ENCODE measurements at regions not wholly inside any gene's neighbourhood (a gene's known extent, or its start where the extent isn't known, plus 50 kb on each side); places are given as distances from the start of the nearest gene placed in this dataset.
A peak's percentile ranks its signal among the peaks of the same experiment; 100 is the strongest.

DNA sequence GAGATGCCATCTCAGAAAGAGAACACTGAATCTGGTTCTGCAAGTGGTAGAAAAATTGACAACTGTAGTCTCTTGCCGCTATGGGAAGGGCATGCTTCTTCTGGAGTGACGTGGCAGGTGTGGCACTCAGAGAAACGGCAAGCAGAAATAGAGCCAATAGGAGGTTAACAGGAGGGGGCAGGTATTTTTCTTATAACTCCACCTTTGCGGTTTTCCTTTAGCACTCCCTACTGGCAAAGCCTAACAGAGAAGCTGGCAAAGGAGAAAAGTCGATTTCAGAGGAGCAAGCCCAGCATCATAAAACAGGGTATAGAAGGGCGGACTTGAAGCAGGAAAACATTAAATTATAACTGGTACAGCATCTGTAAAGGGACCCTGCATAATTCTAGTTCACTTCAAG is 1382.2 kb downstream of the PCDH18 start:
- H3K4me3 ChIP-seq (ENCODE audit: low read depth, low read length) = no peak overlapping the region
- DNase-seq (ENCODE audit: low read depth) = no peak

DNA sequence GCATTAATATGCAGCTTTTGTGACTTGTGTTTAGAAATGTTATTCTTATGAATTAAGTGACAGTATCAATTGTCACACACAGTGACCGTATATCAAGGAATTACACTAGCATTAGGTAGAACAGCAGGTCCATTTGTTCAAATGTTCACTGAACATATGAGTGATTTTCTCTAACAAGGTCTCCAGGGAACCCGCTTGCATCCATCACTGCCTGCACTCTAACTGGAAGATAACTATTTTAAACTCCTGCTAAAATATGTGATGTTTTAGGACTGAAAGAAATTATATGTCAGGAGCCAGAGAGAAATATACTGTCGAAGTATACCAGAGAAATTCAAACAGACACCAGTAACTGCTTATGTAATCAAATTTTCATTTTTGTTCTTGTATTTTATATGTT is 1395.7 kb downstream of the PCDH18 start:
- DNase-seq (ENCODE audit: low read depth) = no peak
- no peak overlapping the region for H3K4me3 ChIP-seq (ENCODE audit: low read depth, low read length)

- no peak for DNase-seq (ENCODE audit: low read depth)
These were observed 1408.0 kb downstream of the PCDH18 start for GRCh38 chr4:136124251-136124745.

DNA sequence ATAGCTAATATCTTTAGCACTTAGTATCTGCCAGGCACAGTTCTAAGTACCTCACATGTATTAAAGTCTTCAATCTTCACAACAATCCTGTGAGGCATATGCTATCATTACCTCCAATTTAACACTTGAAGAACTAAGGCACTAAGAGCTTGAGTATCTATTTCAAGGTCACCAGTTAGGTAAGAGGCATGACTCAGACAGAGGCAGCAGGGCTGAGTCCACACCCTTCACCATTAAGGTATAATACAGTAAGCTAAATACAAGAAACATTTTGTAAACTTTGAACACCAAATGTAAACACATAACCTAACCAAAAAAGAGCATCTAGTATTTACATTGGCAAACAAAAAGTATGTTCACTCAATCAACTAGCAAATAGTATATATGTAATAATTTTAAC is 1410.9 kb downstream of the PCDH18 start:
- no peak overlapping the region for H3K4me3 ChIP-seq (ENCODE audit: low read depth, low read length)
- no peak for DNase-seq (ENCODE audit: low read depth)

More at GRCh38 chr4:136124251-136124745, 1408.0 kb downstream of the PCDH18 start:
- H3K4me3 ChIP-seq (ENCODE audit: low read depth, low read length) = no peak overlapping the region

GRCh38 chr4:136113921-136114320 is 1418.4 kb downstream of the PCDH18 start:
- DNase-seq (ENCODE audit: low read depth) = no peak
- no peak overlapping the region for H3K4me3 ChIP-seq (ENCODE audit: low read depth, low read length)

GRCh38 chr4:136112116-136112515 is 1420.2 kb downstream of the PCDH18 start:
- H3K4me3 ChIP-seq (ENCODE audit: low read depth, low read length) = no peak overlapping the region
- no peak for DNase-seq (ENCODE audit: low read depth)

DNA sequence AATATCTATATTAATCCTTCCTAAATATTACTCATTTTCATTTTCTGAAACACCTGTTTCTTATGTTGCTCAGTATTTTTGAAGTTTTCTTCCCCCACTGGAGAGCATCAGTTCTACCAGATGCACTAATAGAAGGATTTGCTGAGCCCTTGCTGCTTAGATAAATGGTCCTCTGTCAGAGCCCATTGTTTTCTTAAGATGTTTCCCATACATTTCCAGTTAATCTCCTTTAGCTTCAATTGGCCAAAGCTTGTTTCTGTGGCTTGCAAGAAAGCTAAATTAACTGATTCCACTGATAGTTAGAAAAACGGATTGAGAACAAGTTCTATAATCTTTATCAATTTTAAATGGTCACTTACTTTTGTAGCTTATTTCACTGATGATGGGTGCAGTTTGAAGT is 1425.5 kb downstream of the PCDH18 start:
- H3K4me3 ChIP-seq (ENCODE audit: low read depth, low read length) = no peak overlapping the region
- no peak for DNase-seq (ENCODE audit: low read depth)

- no peak for DNase-seq (ENCODE audit: low read depth)
- H3K4me3 ChIP-seq (ENCODE audit: low read depth, low read length) = no peak overlapping the region
These were observed 1428.7 kb downstream of the PCDH18 start for GRCh38 chr4:136103616-136104015.

DNA sequence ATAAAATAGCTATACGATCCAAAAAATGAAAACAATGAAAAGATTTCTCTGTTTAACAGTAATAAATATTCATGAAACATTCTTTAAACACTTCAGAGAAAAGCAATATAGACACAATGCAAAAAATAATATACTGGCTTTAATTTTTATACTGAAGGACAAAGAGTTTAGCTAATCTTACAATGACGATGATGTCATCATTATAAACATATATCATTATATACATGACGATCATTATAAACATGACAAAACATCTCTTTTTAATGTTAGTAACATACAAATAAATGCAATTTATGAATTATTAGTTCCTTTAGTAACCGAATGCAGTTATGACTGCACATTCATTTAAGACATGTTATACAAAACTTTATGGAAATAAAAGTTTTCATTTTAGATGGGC is 1434.6 kb downstream of the PCDH18 start:
- DNase-seq (ENCODE audit: low read depth) = no peak
- no peak overlapping the region for H3K4me3 ChIP-seq (ENCODE audit: low read depth, low read length)

GRCh38 chr4:136088211-136088867 is 1444.0 kb downstream of the PCDH18 start:
- H3K4me3 ChIP-seq (ENCODE audit: low read depth, low read length) = no peak overlapping the region
- no peak for DNase-seq (ENCODE audit: low read depth)

- DNase-seq (ENCODE audit: low read depth) = peak; percentile 2
- no peak overlapping the region for H3K4me3 ChIP-seq (ENCODE audit: low read depth, low read length)
These were observed 1453.3 kb downstream of the PCDH18 start for GRCh38 chr4:136078976-136079375.

DNA sequence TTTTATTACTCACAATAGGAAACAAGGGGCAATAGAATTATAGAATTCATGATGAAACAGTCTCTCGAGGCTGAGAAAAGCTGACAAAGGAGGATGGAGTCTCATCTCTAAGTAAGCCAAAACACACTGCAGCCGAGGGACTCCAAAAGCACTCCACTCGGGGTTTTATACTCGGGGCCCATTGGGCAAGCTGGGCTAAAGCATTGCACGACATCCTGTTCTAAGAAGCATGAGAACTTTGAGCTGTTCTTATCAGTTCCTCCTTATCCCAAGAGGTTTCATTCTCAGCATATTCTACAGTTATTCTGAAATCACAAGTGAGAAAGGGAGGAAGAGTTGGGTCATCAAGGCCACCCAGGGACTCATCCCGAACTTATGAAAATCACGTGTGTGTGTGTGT is 1475.5 kb downstream of the PCDH18 start:
- no peak overlapping the region for H3K4me3 ChIP-seq (ENCODE audit: low read depth, low read length)
- no peak for DNase-seq (ENCODE audit: low read depth)

GRCh38 chr4:136055360-136055759 is 1476.9 kb downstream of the PCDH18 start:
- H3K4me3 ChIP-seq (ENCODE audit: low read depth, low read length) = no peak overlapping the region
- no peak for DNase-seq (ENCODE audit: low read depth)

DNA sequence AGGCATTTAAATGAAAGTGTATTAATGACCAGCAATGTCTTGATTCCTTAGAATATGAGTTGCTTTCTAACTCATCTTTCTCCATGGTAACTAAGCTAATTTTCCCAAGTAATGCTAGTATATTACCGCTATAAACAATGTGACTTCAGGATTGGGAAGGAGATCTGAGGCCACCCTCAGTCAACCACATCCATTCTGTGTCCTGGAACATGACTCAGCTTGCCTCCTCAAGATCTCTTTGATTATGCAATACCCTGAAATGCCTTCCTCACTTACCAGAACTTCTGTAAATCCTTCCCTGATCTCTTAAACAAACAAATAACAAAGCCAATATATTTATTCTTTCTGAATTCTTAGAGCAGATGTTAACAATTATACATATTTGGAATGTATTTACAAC is 1495.5 kb downstream of the PCDH18 start:
- peak; percentile 89 for DNase-seq (ENCODE audit: low read depth)
- H3K4me3 ChIP-seq (ENCODE audit: low read depth, low read length) = no peak overlapping the region

- DNase-seq (ENCODE audit: low read depth) = no peak
- H3K4me3 ChIP-seq (ENCODE audit: low read depth, low read length) = no peak overlapping the region
These were observed 1499.9 kb downstream of the PCDH18 start for GRCh38 chr4:136032391-136032790.

- H3K4me3 ChIP-seq (ENCODE audit: low read depth, low read length) = no peak overlapping the region
- DNase-seq (ENCODE audit: low read depth) = no peak
These were observed 1506.8 kb downstream of the PCDH18 start for GRCh38 chr4:136025540-136025939.

GRCh38 chr4:136017556-136017955 is 1514.7 kb downstream of the PCDH18 start:
- no peak for DNase-seq (ENCODE audit: low read depth)
- no peak overlapping the region for H3K4me3 ChIP-seq (ENCODE audit: low read depth, low read length)

DNA sequence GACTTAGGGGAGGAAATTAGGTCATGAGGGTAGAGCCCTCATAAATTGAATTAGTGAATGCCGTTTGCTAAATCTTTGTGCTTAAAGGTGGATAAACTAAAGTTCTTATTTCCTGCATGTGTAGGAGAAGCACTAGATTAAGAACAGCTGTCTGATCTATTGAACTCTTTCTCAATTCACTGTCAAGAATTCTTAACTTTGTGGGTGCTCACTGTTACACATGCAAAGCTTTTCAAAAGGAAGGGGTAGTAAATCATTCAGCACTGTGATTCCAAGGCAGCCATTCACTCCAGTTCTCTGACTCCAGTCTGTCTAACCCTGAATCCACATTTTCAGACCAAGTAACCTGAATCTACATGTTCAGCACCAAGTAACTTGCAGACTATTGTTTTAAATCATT is 1520.1 kb downstream of the PCDH18 start:
- peak; percentile 42 for DNase-seq (ENCODE audit: low read depth)
- no peak overlapping the region for H3K4me3 ChIP-seq (ENCODE audit: low read depth, low read length)

DNA sequence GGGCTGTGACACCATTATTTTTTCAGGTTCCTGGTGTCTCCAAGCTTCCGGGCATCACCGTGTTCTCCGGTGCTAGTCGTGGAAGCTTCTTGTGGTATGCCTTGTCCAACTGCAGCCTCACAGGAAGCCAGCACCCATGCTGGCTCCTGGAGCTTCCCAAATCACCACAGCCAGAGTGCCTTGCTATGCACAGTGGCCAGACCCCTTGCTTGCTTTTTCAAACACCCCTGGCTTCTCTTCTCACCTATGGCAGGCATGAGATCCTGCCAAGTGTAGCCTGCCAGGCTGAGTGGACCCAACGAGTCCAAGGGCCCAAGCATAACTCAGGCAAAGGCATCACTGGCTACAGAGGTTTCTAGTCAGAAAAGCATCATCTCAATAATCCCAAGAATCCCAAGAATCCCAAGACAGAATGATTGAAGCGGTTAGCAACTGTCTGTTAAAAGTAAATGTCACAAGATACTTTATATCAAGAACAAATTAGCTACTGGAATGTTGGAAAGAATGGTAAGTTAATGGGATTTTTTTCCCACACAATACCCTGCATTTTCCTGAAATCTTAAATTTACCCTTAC is 1522.9 kb downstream of the PCDH18 start:
- DNase-seq (ENCODE audit: low read depth) = no peak
- H3K4me3 ChIP-seq (ENCODE audit: low read depth, low read length) = no peak overlapping the region

- H3K4me3 ChIP-seq (ENCODE audit: low read depth, low read length) = no peak overlapping the region
- DNase-seq (ENCODE audit: low read depth) = no peak
These were observed 1524.3 kb downstream of the PCDH18 start for GRCh38 chr4:136007991-136008390.

GRCh38 chr4:136002316-136002715 is 1530.0 kb downstream of the PCDH18 start:
- H3K4me3 ChIP-seq (ENCODE audit: low read depth, low read length) = no peak overlapping the region
- no peak for DNase-seq (ENCODE audit: low read depth)
